ENCODE measurements at regions not wholly inside any gene's neighbourhood (a gene's known extent, or its start where the extent isn't known, plus 50 kb on each side); places are given as distances from the start of the nearest gene placed in this dataset.

DNA sequence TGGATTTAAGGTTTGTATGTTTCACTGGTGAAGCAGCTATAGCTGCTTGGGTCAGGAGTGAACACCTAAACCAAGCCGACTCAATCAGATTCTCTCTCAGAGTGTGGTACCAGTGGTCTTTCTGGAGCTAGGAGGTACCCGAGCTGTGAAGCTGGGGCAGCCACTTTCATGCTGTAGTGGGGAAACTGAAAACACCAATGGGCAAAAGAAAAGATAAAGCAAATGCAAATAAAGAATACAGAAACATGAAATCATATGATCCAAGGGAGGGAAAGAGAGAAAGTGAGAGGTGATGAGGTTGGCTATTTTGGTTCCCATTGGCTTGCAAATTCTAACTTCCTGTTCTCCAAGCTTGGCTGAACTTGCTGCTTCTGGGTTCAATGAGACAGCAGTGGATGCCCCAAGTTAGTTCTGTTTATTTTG, 212.3 kb upstream of the CFAP20DC start:
- Mint-ChIP-seq H3K9me3 (peaks cover 2% of the 10 kb centered on the region), H3K27me3 (ENCODE audit: low read depth) (no peaks in the 10 kb centered on the region), H3K27ac (no peak overlapping the region), H3K4me1 (no peaks in the 10 kb centered on the region), H3K36me3 (ENCODE audit: low read depth) (no peaks in the 10 kb centered on the region), H3K4me3 (no peak overlapping the region)
- TF ChIP-seq, protein P1, sequence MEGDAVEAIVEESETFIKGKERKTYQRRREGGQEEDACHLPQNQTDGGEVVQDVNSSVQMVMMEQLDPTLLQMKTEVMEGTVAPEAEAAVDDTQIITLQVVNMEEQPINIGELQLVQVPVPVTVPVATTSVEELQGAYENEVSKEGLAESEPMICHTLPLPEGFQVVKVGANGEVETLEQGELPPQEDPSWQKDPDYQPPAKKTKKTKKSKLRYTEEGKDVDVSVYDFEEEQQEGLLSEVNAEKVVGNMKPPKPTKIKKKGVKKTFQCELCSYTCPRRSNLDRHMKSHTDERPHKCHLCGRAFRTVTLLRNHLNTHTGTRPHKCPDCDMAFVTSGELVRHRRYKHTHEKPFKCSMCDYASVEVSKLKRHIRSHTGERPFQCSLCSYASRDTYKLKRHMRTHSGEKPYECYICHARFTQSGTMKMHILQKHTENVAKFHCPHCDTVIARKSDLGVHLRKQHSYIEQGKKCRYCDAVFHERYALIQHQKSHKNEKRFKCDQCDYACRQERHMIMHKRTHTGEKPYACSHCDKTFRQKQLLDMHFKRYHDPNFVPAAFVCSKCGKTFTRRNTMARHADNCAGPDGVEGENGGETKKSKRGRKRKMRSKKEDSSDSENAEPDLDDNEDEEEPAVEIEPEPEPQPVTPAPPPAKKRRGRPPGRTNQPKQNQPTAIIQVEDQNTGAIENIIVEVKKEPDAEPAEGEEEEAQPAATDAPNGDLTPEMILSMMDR (IDR thresholded peaks at IDR 0.05; ENCODE audit: unreplicated experiment in 3 of 3): no peak

DNA sequence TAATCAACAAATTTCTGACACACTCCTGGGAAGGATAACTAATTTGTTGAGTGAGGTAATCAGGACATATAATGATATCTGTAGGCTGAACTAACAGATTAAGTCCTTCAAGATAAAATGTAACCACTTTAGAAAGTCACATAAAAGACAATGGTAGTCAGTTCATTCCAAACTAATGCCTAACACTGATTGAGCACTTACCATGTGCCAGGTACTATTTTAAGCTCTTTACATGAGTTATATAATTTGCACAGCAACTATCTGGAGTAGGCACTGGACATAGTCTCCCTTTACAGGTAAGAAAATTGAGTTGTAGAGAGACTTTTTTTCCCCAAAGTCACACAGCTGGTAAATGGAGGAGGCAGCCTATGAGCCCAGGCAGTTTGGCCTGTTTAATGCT, 211.2 kb upstream of the CFAP20DC start:
- Mint-ChIP-seq H3K27me3 (ENCODE audit: low read depth) (no peaks in the 10 kb centered on the region), H3K4me3 (no peak overlapping the region), H3K9me3 (peaks cover 2% of the 10 kb centered on the region), H3K36me3 (ENCODE audit: low read depth) (no peaks in the 10 kb centered on the region), H3K4me1 (no peaks in the 10 kb centered on the region), H3K27ac (no peak overlapping the region)
- TF ChIP-seq, protein P1 (IDR thresholded peaks at IDR 0.05; ENCODE audit: unreplicated experiment in 3 of 3): no peak

DNA sequence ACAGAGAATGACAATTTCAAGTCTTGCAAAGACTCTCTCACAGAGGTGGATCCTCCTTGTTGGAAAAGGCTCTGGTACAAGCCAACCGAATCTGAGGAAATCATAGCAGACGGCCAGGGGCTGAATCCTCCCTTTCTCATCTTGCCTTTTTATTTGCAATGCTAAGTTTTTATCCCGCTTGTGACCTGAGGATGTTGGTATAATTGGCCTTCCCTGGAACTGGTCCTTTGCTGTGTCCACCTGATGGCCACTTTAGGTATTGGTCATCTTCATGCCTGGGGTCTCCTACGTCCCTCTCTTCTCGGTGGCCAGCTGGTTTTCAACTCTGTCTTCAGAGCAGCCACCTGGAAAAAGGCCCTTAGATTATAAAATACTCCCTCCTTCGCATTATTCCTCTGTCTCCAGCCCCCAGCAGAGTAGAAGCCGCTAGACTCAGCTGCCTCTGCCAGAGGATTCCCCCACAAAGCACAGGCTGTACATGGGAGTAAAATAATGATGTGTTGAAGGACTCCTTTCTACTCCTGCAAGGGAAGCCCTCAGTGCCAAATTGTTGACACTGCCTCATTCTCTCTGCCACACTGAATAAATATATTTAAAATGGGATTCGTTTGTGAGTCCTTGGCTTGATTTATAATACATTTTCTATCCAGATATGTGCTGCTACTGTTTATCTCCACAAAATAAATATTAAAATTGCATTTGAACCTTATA, 208.9 kb upstream of the CFAP20DC start:
- H3K27ac Mint-ChIP-seq: no peak overlapping the region
- no peaks in the 10 kb centered on the region for H3K27me3 Mint-ChIP-seq (ENCODE audit: low read depth)
- TF ChIP-seq, protein P1 (IDR thresholded peaks at IDR 0.05; ENCODE audit: unreplicated experiment in 3 of 3): peak in 1 of 3 experiments; percentile 14
- peaks cover under 1% of the 10 kb centered on the region for H3K9me3 Mint-ChIP-seq
- no peaks in the 10 kb centered on the region for H3K36me3 Mint-ChIP-seq (ENCODE audit: low read depth)
- no peak overlapping the region for H3K4me3 Mint-ChIP-seq
- H3K4me1 Mint-ChIP-seq: no peaks in the 10 kb centered on the region

DNA sequence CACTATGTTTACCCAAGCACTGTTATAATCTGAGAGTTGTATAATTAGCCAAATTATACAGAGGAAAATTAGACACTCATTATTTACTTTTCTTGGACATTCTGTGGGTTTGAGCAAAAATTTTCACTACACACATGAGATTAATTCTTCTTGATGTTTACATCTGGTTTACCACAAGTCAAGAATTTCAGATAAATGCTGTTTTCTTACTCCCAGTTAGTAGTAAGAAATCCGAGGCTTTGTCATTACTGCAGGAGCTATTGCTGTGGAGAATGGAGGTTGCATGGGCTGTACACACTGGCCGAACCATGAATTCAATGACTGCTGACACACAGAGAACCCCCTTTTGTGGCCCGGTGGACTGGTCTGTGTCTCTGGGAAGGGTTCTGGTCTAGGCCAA, 207.7 kb upstream of the CFAP20DC start:
- H3K27me3 Mint-ChIP-seq (ENCODE audit: low read depth): no peaks in the 10 kb centered on the region
- H3K27ac Mint-ChIP-seq: no peak overlapping the region
- no peaks in the 10 kb centered on the region for H3K4me1 Mint-ChIP-seq
- no peaks in the 10 kb centered on the region for H3K36me3 Mint-ChIP-seq (ENCODE audit: low read depth)
- H3K9me3 Mint-ChIP-seq: no peaks in the 10 kb centered on the region
- no peak overlapping the region for H3K4me3 Mint-ChIP-seq
- TF ChIP-seq, protein P1 (IDR thresholded peaks at IDR 0.05; ENCODE audit: unreplicated experiment in 3 of 3): no peak

DNA sequence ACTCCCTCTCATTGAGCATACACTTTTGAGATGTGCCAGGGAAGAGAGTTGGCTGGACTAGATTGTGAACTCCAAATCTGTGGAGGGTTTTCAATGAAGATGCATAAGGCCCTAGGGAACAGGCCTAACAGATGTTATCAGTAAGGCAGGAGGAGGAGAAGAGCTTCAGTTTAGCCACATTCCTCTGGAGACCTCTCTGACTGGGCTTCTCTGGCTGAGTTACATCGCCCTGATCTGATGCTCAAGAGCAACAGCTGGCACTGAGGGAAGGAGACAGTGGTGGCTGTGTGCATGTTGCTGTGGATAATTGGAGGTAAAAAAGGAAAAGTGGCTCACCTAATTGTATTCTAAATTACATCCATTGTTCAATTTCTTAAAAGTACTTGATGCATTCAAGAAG, 206.4 kb upstream of the CFAP20DC start:
- peaks cover 3% of the 10 kb centered on the region for H3K4me1 Mint-ChIP-seq
- no peaks in the 10 kb centered on the region for H3K27me3 Mint-ChIP-seq (ENCODE audit: low read depth)
- no peaks in the 10 kb centered on the region for H3K9me3 Mint-ChIP-seq
- TF ChIP-seq, protein P1 (IDR thresholded peaks at IDR 0.05; ENCODE audit: unreplicated experiment in 3 of 3): no peak
- H3K27ac Mint-ChIP-seq: no peak overlapping the region
- no peak overlapping the region for H3K4me3 Mint-ChIP-seq
- no peaks in the 10 kb centered on the region for H3K36me3 Mint-ChIP-seq (ENCODE audit: low read depth)

DNA sequence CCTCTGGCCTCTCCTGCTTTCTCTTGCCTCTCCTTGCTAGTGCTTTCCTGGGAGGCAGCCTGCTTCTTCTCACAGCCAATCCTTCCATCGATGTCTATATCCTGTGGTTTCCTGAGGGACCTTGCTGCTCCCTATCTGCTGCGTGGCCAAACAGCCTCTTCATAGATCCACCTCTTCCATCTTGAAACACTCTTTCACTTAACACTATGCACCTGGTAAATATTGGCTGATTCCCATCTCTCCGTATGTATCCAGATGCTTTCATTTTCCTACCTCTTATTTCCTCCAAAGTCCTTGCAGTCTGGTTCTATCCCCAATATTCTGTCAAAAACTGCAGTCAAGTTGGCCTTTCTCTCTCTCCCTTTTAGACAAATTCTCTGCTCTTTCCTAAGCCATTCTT, 205.2 kb upstream of the CFAP20DC start:
- H3K27ac Mint-ChIP-seq: no peak overlapping the region
- peaks cover 15% of the 10 kb centered on the region for H3K4me1 Mint-ChIP-seq
- H3K27me3 Mint-ChIP-seq (ENCODE audit: low read depth): no peaks in the 10 kb centered on the region
- no peak overlapping the region for H3K4me3 Mint-ChIP-seq
- H3K36me3 Mint-ChIP-seq (ENCODE audit: low read depth): no peaks in the 10 kb centered on the region
- TF ChIP-seq, protein P1 (IDR thresholded peaks at IDR 0.05; ENCODE audit: unreplicated experiment in 3 of 3): no peak
- no peaks in the 10 kb centered on the region for H3K9me3 Mint-ChIP-seq

All from nephron (organoid).